Pancreas (tissue), 10 donors: ENCODE measurements at regions not wholly inside any gene's neighbourhood (a gene's known extent, or its start where the extent isn't known, plus 50 kb on each side); places are given as distances from the start of the nearest gene placed in this dataset.

ENCODE experiments used
- ATAC-seq, 4 donors: fragments of 200-7000 bp; cut with Tn5 transposase; one replicate each; pipeline versions ENCODE4 v1.8.0 to v1.9.1; 2020; ENCODE audit warnings: mild to moderate bottlenecking in 4 of 4, moderate library complexity in 4 of 4
- DNase-seq, 6 donors: peaks; one replicate each; pipeline ENCODE4 v3.0.0-alpha.2; 2020
- FAIRE-seq: peaks from 2 replicates; lab custom pipeline; 2012; peaks lifted over from hg19 to GRCh38; lab: Jason Lieb, UNC
- H3K27ac ChIP-seq, 4 donors: fragments of 200-600 bp; sonication (generic); 1 replicate in 3 of 4; 2 replicates in 1 of 4; pipeline versions ENCODE4 v1.5.0 to v1.8.0; 2020
- H3K27me3 ChIP-seq, 4 donors: fragments of 200-600 bp; one replicate each; pipeline ENCODE4 v1.8.0; 2021
- H3K36me3 ChIP-seq, 3 donors: fragments of 200-600 bp; sonication (generic) in 1 of 3; one replicate each; pipeline versions ENCODE4 v1.5.0 to v1.8.0; 2020 to 2021
- H3K4me1 ChIP-seq, 3 donors: fragments of 200-600 bp; one replicate each; pipeline ENCODE4 v1.8.0; 2021
- H3K4me3 ChIP-seq, 4 donors: fragments of 200-600 bp; sonication (generic) in 2 of 4; one replicate each; pipeline versions ENCODE4 v1.5.0 to v1.8.0; 2020 to 2021
- H3K9me3 ChIP-seq, 4 donors: fragments of 200-600 bp; one replicate each; pipeline ENCODE4 v1.8.0; 2021
- WGBS, 2 donors: extraction: QIAGEN DNeasy Blood & Tissue Kit; methylation state at CpG; one replicate each; pipeline ENCODE4 v1.1.7; 2013; 5-methylcytosine and 5-hydroxymethylcytosine counted together
- intact Hi-C, 3 donors: fragments of 100-400 bp; cut with DNase I; formaldehyde crosslinking; loops; one replicate each; pipeline versions ENCODE4 v1.11.1 to v1.14.2; 2022
- TF ChIP-seq, protein P1 (sequence below), 4 donors: fragments of 200-600 bp; sonication (generic) in 3 of 4; IDR thresholded peaks; one replicate each; pipeline versions ENCODE4 v1.5.0 to v1.8.0; 2021; ENCODE audit warnings: antibody characterized with exemption in 4 of 4
- donor health status: healthy with polysubstance abuse.
- donor health status: DM: no; HTN: no; CAD: no; lungs with moderate emphysema.
- donor health status: DM: no; HTN: no; CAD: no.
- donor health status: control.
- donor health status: control.
- donor health status: Bipolar disorder and iron deficiency.
- donor health status: DM: yes; HTN: yes; CAD: no.
- donor health status: DM: no; HTN: no; CAD: no.
- donor health status: DM: no; HTN: no; CAD: no.
- donor health status: DM: yes; HTN: yes; CAD: no.

- no peaks in the 10 kb centered on the region for H3K36me3 ChIP-seq
- TF ChIP-seq, protein P1, sequence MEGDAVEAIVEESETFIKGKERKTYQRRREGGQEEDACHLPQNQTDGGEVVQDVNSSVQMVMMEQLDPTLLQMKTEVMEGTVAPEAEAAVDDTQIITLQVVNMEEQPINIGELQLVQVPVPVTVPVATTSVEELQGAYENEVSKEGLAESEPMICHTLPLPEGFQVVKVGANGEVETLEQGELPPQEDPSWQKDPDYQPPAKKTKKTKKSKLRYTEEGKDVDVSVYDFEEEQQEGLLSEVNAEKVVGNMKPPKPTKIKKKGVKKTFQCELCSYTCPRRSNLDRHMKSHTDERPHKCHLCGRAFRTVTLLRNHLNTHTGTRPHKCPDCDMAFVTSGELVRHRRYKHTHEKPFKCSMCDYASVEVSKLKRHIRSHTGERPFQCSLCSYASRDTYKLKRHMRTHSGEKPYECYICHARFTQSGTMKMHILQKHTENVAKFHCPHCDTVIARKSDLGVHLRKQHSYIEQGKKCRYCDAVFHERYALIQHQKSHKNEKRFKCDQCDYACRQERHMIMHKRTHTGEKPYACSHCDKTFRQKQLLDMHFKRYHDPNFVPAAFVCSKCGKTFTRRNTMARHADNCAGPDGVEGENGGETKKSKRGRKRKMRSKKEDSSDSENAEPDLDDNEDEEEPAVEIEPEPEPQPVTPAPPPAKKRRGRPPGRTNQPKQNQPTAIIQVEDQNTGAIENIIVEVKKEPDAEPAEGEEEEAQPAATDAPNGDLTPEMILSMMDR (IDR thresholded peaks at IDR 0.05) = no peak
- no peaks in the 10 kb centered on the region for H3K4me1 ChIP-seq
- H3K9me3 ChIP-seq = peaks cover 0 to 4% (median 0%) of the 10 kb centered on the region in 4 donors
- no peaks in the 10 kb centered on the region for H3K27me3 ChIP-seq
- FAIRE-seq (no peak), DNase-seq (no peak), ATAC-seq (no peak)
- no peak overlapping the region for H3K27ac ChIP-seq
- H3K4me3 ChIP-seq = no peak overlapping the region
- intact Hi-C loops = no loop called here
- WGBS, 2 donors = 31 to 37% methylated on average over 1 of the region's 1 CpG
Measured at GRCh38 chr1:195394567-195394966, 1213.7 kb downstream of the KCNT2 start.

DNA sequence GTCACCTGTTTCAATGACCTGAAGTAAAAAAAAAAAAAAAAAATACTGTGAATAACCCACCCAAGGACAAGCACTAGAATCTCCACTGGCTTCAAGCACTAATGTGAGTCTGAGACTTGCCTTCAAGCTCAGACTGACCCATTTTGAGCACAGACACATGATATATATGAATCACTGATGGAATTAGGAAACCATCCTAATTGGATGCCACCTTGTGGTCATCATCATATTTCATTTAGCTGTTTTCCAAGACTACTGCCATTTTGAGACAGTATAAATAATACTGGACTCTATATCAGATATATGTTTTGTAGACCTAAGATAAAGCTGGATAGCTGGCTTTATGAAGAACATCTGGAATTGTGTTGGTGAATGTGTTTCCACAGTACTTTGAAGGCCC lies 1232.0 kb downstream of the KCNT2 start:
- no peak overlapping the region for H3K4me3 ChIP-seq

DNA sequence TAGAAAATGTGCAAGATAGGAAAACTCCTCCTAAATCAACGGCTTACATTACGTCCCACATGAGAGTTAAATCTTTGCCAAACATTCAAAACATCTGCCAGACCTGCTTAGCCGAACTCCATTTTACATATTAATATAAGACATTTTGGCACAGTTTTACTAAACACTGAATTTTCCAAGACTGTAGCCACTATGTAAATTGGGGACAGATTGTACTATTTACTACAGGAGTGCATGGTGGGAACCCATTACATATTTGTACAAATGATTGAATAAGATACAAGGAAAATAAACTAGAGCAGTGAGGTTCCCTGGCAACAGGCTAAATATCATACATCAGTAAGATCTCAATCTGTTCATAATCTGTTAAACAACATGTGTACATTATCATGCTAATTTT lies 1234.4 kb downstream of the KCNT2 start:
- Histone ChIP-seq H3K27me3 (no peaks in the 10 kb centered on the region), H3K4me3 (no peak overlapping the region), H3K36me3 (no peaks in the 10 kb centered on the region), H3K4me1 (no peaks in the 10 kb centered on the region), H3K27ac (no peak overlapping the region), H3K9me3 (no peaks in the 10 kb centered on the region)
- intact Hi-C loops = no loop called here
- no peak for DNase-seq
- ATAC-seq = no peak
- TF ChIP-seq, protein P1 (IDR thresholded peaks at IDR 0.05) = no peak
- 52 to 75% methylated on average over 3 of the region's 3 CpGs for WGBS, 2 donors
- FAIRE-seq = no peak

More for the DNA sequence above, 1232.0 kb downstream of the KCNT2 start:
- FAIRE-seq (no peak), ATAC-seq (no peak), DNase-seq (no peak)
- Histone ChIP-seq H3K36me3 (no peaks in the 10 kb centered on the region), H3K4me1 (no peaks in the 10 kb centered on the region), H3K27me3 (no peaks in the 10 kb centered on the region), H3K27ac (no peak overlapping the region), H3K9me3 (no peaks in the 10 kb centered on the region)
- TF ChIP-seq, protein P1 (IDR thresholded peaks at IDR 0.05) = no peak
- intact Hi-C loops = no loop called here

DNA sequence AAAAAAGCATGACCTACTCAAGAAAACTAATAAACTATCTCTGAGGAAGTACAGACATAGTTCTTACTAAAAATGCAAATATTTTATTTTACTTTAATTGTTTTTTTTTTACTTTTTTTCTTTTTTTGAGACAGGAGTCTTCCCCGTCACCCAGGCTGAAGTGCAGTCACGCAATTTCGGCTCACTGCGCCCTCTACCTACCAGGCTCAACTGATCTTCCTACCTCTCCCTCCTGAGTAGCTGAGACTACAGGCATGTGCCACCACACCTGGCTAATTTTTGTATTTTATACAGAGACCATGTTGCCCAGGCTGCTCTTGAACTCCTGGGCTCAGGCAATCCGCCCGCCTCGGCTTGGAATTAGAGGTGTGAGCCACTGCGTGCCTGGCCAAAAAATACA lies 1263.1 kb downstream of the KCNT2 start:
- WGBS, 2 donors = 27 to 49% methylated on average over 8 of the region's 8 CpGs
- no peak for DNase-seq
- no peaks in the 10 kb centered on the region for H3K36me3 ChIP-seq
- H3K9me3 ChIP-seq = no peaks in the 10 kb centered on the region
- TF ChIP-seq, protein P1 (IDR thresholded peaks at IDR 0.05) = no peak
- no peak overlapping the region for H3K27ac ChIP-seq
- H3K4me1 ChIP-seq = no peaks in the 10 kb centered on the region
- no peak for FAIRE-seq
- ATAC-seq = no peak
- intact Hi-C loops = no loop called here
- H3K27me3 ChIP-seq = no peaks in the 10 kb centered on the region
- no peak overlapping the region for H3K4me3 ChIP-seq

- H3K36me3 ChIP-seq = no peaks in the 10 kb centered on the region
- TF ChIP-seq, protein P1 (IDR thresholded peaks at IDR 0.05) = no peak
- no peak overlapping the region for H3K4me3 ChIP-seq
- no peak for DNase-seq
- H3K9me3 ChIP-seq = no peaks in the 10 kb centered on the region
- no peak for ATAC-seq
- no peak overlapping the region for H3K27ac ChIP-seq
- intact Hi-C loops = no loop called here
- FAIRE-seq = no peak
- H3K4me1 ChIP-seq = no peaks in the 10 kb centered on the region
- H3K27me3 ChIP-seq = no peaks in the 10 kb centered on the region
Measured at GRCh38 chr1:195337646-195338045, 1270.6 kb downstream of the KCNT2 start.
